Activated CD4-positive, alpha-beta T cell treated with anti-CD3 and anti-CD28 coated beads, Interleukin-2, Interleukin-6, amounts not matched to agents 100 ng/mL and 50 ng/mL, durations not matched to agents 16 hours and 8 hours (primary cell): ENCODE measurements at regions not wholly inside any gene's neighbourhood (a gene's known extent, or its start where the extent isn't known, plus 50 kb on each side); places are given as distances from the start of the nearest gene placed in this dataset.

Source experiments
- DNase-seq: peaks from one replicate; pipeline ENCODE4 v3.0.0-alpha.2; 2020

GRCh38 chr5:156095709-156096241 lies 231.2 kb upstream of the SGCD start:
- DNase-seq = no peak

DNA sequence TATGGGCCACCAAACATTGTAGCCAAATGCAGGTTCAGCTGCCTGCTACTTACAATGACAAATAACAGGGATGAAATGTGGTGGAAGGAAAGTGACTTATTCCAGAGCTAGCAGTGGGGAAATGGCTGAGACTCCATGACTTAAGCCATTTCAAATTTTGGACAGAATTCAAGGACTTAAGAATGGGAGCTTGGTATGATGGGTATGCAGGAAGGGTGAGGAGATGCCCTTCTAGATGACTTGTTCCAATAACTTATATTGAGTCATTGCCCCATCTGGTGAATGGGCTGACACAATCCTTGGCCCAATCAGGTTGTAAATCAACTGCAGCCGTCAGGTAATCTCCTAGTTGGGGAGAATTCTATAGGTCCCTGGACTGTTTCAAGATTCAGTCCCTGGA lies 230.7 kb upstream of the SGCD start:
- DNase-seq = no peak

DNA sequence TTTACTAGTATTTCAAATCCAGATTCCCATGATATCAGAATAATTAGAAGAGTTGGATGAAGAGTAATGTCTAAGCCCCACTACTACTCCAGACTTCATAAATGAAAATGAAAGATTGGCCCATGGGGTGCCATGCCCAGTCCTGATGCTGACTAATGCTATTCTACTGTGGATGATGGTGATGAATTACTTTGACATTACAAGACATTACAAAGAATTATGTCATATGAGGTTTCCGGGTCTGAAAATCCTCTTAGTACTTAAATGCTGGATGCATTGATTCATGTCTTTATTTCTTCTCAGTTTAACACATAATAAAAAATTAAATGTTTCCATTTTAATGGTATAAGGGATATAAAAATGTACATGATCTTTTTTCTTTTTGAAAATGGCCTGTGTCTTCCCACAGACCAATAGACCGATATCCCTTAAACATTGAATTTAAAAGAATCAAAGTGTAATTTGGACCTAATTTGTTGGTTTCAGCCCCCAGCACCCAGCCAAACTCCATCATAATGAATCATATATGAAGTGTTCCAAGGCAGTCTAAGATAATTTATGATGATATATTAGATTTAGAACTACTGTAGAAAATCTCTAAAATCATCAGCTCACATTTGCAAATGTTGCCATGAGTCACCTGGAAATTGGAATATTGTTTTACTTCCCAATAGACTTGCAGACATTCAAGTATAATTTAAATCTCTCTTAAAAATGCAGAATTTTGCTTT lies 223.6 kb upstream of the SGCD start:
- DNase-seq = no peak

DNA sequence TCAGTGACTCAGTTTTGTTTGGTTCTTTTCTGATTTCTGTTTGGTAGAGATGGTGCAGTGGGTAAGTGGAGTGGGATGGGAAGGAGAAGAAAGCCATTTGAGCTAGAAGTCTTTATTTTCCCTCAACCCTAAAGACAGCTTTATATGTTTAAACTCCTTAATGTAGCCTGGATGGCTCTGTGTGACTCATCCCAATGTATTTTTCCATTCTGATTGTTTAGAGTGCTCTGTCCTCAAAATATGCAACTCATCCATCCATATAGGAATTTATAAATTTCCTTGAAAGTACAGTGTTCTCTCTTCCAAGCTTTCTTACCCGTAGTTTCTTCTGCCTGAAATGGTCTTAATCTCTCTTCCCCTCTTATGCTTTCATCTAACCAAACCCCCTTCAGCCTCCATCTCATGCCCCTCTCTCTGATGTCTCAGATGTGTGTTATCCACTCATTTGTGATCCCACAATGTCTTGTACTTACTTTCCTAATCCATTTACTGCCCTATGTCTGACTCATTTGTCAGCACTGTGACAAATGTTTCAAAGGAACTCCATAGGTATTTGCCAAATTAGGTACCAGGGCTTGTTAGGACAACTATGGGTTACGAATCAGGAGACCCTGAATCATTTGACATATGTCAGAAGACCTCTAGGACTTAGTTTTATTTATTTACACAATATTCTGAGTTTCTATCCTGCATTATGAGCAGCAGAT lies 217.5 kb upstream of the SGCD start:
- no peak for DNase-seq

GRCh38 chr5:156119692-156120091 lies 207.3 kb upstream of the SGCD start:
- no peak for DNase-seq

- DNase-seq = no peak
Observed at GRCh38 chr5:156120777-156121176, 206.2 kb upstream of the SGCD start.

DNA sequence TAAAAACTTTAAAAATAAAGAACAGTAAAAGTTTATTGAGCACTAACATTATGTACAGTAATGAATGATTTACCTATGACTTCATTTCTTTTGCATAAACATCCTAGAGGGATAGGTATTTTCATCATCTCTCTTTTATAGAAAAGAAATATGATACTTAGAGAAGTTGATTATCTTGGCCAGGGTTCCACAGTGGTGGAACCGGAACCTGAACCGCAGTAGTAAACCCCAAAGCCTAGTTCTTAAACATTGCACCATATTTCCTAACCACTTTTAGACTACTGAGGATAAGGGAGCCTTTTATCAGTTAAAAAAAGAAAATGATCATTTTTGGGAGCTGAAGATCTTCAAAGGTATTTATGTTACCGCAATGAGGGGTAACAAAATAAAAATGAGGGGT lies 205.7 kb upstream of the SGCD start:
- DNase-seq = no peak

GRCh38 chr5:156121882-156122281 lies 205.1 kb upstream of the SGCD start:
- DNase-seq = no peak

- no peak for DNase-seq
Observed at GRCh38 chr5:156124708-156125107, 202.3 kb upstream of the SGCD start.

DNA sequence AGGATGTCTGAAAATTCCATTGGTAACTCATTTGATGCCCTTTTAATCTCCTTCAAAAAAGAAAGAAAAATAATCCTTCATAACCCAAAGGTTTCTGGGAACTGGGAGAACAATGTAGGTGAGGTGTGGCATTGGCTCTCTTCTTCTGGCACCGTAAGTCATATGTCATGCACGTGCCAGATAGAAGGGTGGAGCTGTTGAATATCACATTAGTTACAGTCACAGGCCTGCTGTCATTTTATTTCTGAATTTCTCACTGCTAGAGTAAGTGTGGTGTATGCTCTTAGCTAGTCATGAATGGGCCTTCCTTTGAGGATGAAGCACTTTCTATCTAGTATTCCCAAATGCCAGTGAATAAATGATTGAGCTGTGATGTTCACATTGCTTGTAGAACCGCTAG lies 201.8 kb upstream of the SGCD start:
- no peak for DNase-seq

DNA sequence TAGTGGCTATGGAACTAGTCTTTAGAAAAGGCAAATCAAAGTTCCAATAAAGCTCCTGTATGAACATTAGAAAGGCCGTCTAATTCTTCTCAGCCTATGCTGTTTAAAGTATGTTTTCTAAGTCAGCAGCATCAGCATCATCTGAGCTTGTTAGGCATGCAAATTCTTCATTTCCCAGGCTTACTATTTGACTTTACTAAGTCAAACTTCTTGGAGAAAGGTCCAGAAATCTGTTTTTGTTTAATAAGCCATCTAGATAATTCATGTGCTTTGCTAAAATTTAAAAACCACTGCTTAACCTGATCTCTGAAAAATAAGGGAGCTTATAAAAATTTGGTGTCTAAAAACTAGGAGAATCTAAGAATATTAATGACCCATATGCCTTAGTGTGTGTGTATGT lies 200.2 kb upstream of the SGCD start:
- no peak for DNase-seq

DNA sequence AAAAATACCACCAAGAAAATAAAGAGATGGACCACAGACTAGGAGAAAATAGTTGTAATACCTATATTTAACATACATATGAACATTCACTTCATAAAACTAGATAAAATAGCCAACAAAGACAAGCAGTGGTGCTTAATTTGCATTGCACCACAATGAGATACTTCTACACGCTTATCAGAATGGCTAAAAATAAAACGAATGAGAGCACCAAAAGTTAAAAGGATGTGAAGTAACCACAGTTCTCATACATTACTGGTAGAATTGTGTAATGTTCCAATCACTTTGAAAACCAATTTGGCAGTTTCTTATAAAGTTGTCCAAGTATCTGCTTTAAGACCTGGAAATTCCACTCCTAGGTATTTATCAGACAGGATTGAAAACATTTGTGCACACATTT lies 198.9 kb upstream of the SGCD start:
- no peak for DNase-seq

GRCh38 chr5:156134216-156134615 lies 192.7 kb upstream of the SGCD start:
- no peak for DNase-seq

DNA sequence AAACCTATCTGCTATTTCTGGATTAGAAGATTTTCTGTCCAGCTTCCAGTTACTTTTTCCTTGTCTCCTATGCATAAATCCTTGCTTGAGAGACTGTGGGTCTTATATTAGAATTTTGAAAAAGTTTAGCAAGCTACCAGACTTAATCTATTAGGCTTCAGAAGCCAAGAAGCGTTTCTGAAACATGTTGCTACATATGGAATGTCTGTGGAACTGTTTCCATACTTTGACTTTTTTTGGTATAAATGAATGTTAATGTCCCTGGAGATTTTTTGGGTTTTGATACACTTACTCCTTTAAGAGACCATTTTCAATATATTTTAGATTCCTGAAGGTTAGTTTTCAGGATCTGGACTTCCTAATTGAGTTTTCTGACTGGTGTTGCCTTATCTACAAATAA lies 191.4 kb upstream of the SGCD start:
- no peak for DNase-seq

GRCh38 chr5:156137071-156137869 lies 189.7 kb upstream of the SGCD start:
- DNase-seq = no peak

- DNase-seq = no peak
Observed at GRCh38 chr5:156142867-156143266, 184.1 kb upstream of the SGCD start.

GRCh38 chr5:156147261-156147943 lies 179.6 kb upstream of the SGCD start:
- no peak for DNase-seq

- no peak for DNase-seq
Observed at GRCh38 chr5:156147944-156148285, 179.0 kb upstream of the SGCD start.

DNA sequence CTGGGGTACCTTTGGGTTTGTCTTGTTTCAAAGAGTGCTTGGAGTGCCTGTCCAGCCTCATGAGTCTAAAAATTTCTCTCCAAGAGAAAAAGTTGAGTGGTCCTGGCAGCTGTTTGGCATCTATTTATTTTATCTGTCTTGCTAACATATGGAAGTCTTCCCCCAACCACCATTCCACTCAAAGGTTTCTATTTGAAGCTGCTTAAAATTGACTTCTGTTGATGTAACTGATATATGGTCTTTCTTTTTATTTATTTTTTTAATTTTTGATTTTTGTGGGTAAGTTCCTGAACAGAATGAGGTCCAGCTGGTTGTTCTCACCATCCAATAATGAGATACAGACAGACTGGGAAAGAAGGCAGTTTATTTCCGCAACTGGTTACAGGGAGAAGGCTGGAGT lies 178.7 kb upstream of the SGCD start:
- DNase-seq = no peak

GRCh38 chr5:156149213-156149612 lies 177.8 kb upstream of the SGCD start:
- DNase-seq = no peak

GRCh38 chr5:156153602-156154001 lies 173.4 kb upstream of the SGCD start:
- no peak for DNase-seq

DNA sequence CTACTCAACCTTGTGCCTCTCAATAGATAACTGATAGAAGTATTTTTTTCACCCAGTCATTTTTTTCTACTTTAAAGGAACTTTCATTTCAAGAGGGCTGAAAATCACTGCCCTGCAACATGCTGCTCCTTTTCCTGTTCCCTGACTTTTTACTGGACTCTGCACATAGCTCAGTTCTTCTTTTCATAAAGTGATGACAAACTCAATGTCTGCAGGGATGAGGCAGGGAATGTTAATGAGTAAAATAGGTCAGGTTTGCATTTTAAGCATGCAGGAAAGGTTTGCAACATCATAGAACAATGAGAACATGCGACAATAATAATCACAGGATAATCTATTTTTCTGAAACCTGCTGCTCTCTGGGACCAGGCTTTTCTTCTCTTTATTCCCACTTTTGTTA lies 172.2 kb upstream of the SGCD start:
- no peak for DNase-seq

DNA sequence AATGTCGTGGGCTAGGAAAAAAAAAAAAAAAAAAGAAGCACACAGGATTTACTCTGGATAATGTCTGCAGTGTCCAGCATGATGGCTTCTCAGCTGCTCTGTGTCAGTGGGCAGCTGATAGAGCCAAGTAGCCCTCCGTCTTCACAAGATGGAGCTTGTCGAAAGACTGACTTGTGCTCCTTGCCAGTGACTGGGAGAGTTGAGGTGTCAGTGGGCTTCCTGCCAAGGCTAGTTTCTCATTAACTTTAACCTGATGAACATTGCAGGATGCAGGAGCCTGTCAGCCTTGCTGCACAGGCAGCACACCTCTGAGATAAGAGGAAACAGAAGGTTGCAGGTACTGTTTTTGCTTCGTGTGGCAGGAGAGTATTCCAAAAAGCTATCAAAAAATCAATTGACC lies 171.4 kb upstream of the SGCD start:
- no peak for DNase-seq
